BLaER1 (cell line): ENCODE measurements at regions not wholly inside any gene's neighbourhood (a gene's known extent, or its start where the extent isn't known, plus 50 kb on each side); places are given as distances from the start of the nearest gene placed in this dataset.

Experiments used
- H3K27ac ChIP-seq: shearing (Covaris generic); formaldehyde crosslinking; 2 replicates; pipeline ENCODE4 v1.8.1; 2022
- H3K27me3 ChIP-seq: shearing (Covaris generic); formaldehyde crosslinking; 2 replicates; pipeline ENCODE4 v1.8.1; 2022
- H3K36me3 ChIP-seq: shearing (Covaris generic); formaldehyde crosslinking; 2 replicates; pipeline ENCODE4 v1.8.1; 2022
- H3K4me1 ChIP-seq: shearing (Covaris generic); formaldehyde crosslinking; 2 replicates; pipeline ENCODE4 v1.8.1; 2022
- H3K4me2 ChIP-seq: shearing (Covaris generic); formaldehyde crosslinking; 2 replicates; pipeline ENCODE4 v1.8.1; 2022
- H3K4me3 ChIP-seq: shearing (Covaris generic); formaldehyde crosslinking; 2 replicates; pipeline ENCODE4 v1.8.1; 2022
- H3K9ac ChIP-seq: shearing (Covaris generic); formaldehyde crosslinking; 2 replicates; pipeline ENCODE4 v1.8.1; 2022
- H3K9me3 ChIP-seq: shearing (Covaris generic); formaldehyde crosslinking; 2 replicates; pipeline ENCODE4 v1.8.1; 2022
- H4K20me1 ChIP-seq: shearing (Covaris generic); formaldehyde crosslinking; 2 replicates; pipeline ENCODE4 v1.8.1; 2022
- Cebpa-rat ChIP-seq: shearing (Covaris generic); IDR thresholded peaks from 2 replicates; pipeline ENCODE4 v1.8.1; 2022

GRCh38 chr4:8768357-8768999 is 103.2 kb downstream of the HMX1 start:
- Histone ChIP-seq H3K9ac (no peak overlapping the region), H3K4me2 (no peak overlapping the region), H3K36me3 (no peaks in the 10 kb centered on the region), H4K20me1 (no peaks in the 10 kb centered on the region), H3K9me3 (no peaks in the 10 kb centered on the region), H3K27ac (no peak overlapping the region), H3K4me1 (peaks cover 12% of the 10 kb centered on the region), H3K27me3 (no peaks in the 10 kb centered on the region), H3K4me3 (no peak overlapping the region)
- no peak for TF ChIP-seq Cebpa-rat

GRCh38 chr4:8766610-8767009 is 105.0 kb downstream of the HMX1 start:
- H3K27me3 ChIP-seq: no peaks in the 10 kb centered on the region
- H3K27ac ChIP-seq: no peak overlapping the region
- H3K9ac ChIP-seq: no peak overlapping the region
- H3K4me3 ChIP-seq: no peak overlapping the region
- H4K20me1 ChIP-seq: no peaks in the 10 kb centered on the region
- TF ChIP-seq Cebpa-rat: no peak
- H3K36me3 ChIP-seq: no peaks in the 10 kb centered on the region
- H3K4me2 ChIP-seq: no peak overlapping the region
- no peaks in the 10 kb centered on the region for H3K9me3 ChIP-seq
- H3K4me1 ChIP-seq: peaks cover 12% of the 10 kb centered on the region

- no peak overlapping the region for H3K4me2 ChIP-seq
- H3K9ac ChIP-seq: no peak overlapping the region
- no peaks in the 10 kb centered on the region for H4K20me1 ChIP-seq
- TF ChIP-seq Cebpa-rat: no peak
- no peak overlapping the region for H3K4me3 ChIP-seq
- peaks cover 12% of the 10 kb centered on the region for H3K4me1 ChIP-seq
- no peaks in the 10 kb centered on the region for H3K9me3 ChIP-seq
- H3K27me3 ChIP-seq: no peaks in the 10 kb centered on the region
- H3K27ac ChIP-seq: no peak overlapping the region
- no peaks in the 10 kb centered on the region for H3K36me3 ChIP-seq
These were observed 105.7 kb downstream of the HMX1 start for GRCh38 chr4:8765631-8766590.

- H3K36me3 ChIP-seq: no peaks in the 10 kb centered on the region
- H3K9ac ChIP-seq: no peak overlapping the region
- no peak overlapping the region for H3K4me2 ChIP-seq
- peaks cover 12% of the 10 kb centered on the region for H3K4me1 ChIP-seq
- no peak for TF ChIP-seq Cebpa-rat
- H3K9me3 ChIP-seq: no peaks in the 10 kb centered on the region
- no peak overlapping the region for H3K4me3 ChIP-seq
- H3K27ac ChIP-seq: no peak overlapping the region
- no peaks in the 10 kb centered on the region for H3K27me3 ChIP-seq
- no peaks in the 10 kb centered on the region for H4K20me1 ChIP-seq
These were observed 106.6 kb downstream of the HMX1 start for GRCh38 chr4:8765084-8765483.

DNA sequence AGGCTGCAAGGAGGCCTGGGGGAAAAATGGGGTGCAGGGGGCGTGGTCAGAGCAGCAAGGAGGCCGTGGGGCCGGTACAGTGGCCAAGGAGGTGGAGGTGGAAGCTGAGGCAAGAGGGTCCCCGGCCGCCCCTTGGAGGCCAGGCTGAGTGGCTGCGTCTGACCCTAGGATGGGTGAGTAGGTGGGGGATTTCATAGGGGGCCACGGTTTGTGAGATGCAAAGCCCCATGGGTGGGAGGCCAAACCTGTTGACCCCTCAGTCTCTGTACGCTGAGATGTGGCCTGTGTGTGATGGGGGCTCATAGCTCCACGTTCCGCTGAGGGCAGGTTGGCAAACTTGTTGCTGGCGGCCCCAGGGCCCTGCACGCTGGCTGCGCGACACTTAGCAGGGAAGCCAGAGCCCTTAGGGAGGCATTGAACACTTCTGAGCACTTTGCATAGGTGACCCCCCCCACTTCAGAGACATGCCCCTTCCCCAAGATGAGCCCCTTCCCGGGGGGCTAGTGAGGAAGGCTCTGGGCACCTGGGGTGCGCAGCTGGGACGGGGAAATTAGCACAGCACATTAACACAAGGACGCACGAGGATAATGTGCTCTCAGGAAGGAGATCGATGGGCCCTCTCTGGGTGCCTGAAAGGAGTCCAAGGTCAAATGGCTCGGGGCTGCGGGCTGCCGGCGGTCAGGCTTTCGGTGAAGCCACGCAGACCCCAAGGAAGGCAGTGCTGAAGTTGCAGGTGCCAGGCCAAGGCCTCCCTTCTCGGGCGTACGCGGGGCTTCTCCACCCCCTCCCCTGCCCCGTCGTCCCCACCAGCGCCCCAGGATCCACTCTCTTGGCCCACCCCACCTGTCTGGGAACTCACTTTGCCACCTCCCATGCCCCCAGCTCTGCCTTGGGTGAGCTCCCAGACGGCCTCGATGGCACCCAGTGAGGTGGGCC is 107.4 kb downstream of the HMX1 start:
- TF ChIP-seq Cebpa-rat: no peak
- no peak overlapping the region for H3K4me2 ChIP-seq
- no peaks in the 10 kb centered on the region for H3K27me3 ChIP-seq
- H3K4me3 ChIP-seq: no peak overlapping the region
- peaks cover 12% of the 10 kb centered on the region for H3K4me1 ChIP-seq
- no peak overlapping the region for H3K27ac ChIP-seq
- no peaks in the 10 kb centered on the region for H3K9me3 ChIP-seq
- no peaks in the 10 kb centered on the region for H4K20me1 ChIP-seq
- no peak overlapping the region for H3K9ac ChIP-seq
- no peaks in the 10 kb centered on the region for H3K36me3 ChIP-seq

- Histone ChIP-seq H3K9me3 (no peaks in the 10 kb centered on the region), H3K9ac (no peak overlapping the region), H3K4me2 (no peak overlapping the region), H3K36me3 (no peaks in the 10 kb centered on the region), H3K27ac (no peak overlapping the region), H3K4me1 (peaks cover 12% of the 10 kb centered on the region), H3K4me3 (no peak overlapping the region), H3K27me3 (no peaks in the 10 kb centered on the region), H4K20me1 (no peaks in the 10 kb centered on the region)
- TF ChIP-seq Cebpa-rat: no peak
These were observed 108.5 kb downstream of the HMX1 start for GRCh38 chr4:8762951-8763735.

DNA sequence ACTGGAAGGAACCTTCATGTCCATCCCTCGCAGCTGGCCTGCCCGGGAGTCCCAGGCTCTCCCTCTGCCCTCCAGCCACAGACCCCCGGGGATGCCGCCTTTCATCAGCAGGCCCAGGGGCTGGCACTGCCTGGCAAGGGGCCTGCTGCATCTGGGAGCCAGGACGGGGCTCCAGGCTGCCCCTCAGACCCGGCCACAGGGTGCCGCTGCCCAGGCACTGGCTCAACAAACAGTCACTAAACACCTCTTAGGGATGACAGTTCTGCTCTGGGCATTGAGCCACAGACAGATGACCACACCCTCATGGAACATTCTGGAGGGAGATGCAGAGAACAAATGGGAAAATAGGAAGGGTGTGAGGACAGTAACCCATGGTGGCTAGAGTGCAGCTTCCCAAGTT is 109.3 kb downstream of the HMX1 start:
- Histone ChIP-seq H3K4me2 (no peak overlapping the region), H3K27ac (no peak overlapping the region), H3K27me3 (no peaks in the 10 kb centered on the region), H3K4me1 (peaks cover 12% of the 10 kb centered on the region), H3K4me3 (no peak overlapping the region), H3K9me3 (no peaks in the 10 kb centered on the region), H3K36me3 (no peaks in the 10 kb centered on the region), H3K9ac (no peak overlapping the region), H4K20me1 (no peaks in the 10 kb centered on the region)
- no peak for TF ChIP-seq Cebpa-rat

- no peak for TF ChIP-seq Cebpa-rat
- Histone ChIP-seq H3K4me3 (no peak overlapping the region), H3K27me3 (no peaks in the 10 kb centered on the region), H3K9ac (no peak overlapping the region), H3K36me3 (no peaks in the 10 kb centered on the region), H4K20me1 (no peaks in the 10 kb centered on the region), H3K4me2 (no peak overlapping the region), H3K27ac (no peak overlapping the region), H3K4me1 (peaks cover 12% of the 10 kb centered on the region), H3K9me3 (no peaks in the 10 kb centered on the region)
These were observed 109.8 kb downstream of the HMX1 start for GRCh38 chr4:8761824-8762205.

DNA sequence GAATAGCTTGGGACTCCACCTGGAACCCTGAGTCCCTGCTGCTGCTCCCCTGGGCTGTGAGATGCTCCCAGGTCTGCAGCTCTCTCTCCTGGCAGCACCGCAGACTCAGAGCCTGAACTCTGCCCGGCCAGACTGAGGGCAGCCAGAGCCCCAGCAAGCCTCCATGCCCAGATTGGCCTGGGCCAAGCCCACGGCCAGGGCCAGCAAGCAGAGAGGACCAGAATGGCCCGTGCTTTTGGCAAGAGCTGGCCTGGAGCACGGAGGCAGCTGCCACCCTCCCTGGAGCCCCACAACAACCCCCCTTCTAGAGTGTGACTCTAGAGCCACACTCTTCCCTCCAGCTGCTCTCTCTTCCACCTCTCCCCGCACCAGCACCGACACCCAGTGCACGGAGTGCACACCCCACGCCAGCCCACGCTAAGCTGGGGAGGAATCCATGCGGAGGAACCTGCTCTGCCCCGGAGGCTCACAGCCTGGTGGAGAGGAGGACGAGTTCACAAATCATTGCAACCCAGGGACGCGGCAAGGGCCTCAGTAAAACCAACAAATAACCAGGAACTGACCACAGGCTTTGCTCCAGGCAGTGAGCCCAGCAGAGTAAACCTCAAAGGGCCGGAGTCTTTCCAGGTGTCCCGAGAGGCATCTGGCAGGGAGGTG is 110.3 kb downstream of the HMX1 start:
- Histone ChIP-seq H3K4me1 (peaks cover 11% of the 10 kb centered on the region), H3K36me3 (no peaks in the 10 kb centered on the region), H3K4me3 (no peak overlapping the region), H3K9me3 (no peaks in the 10 kb centered on the region), H3K27me3 (no peaks in the 10 kb centered on the region), H3K4me2 (no peak overlapping the region), H3K9ac (no peak overlapping the region), H3K27ac (no peak overlapping the region), H4K20me1 (no peaks in the 10 kb centered on the region)
- no peak for TF ChIP-seq Cebpa-rat
